ENCODE measurements at regions not wholly inside any gene's neighbourhood (a gene's known extent, or its start where the extent isn't known, plus 50 kb on each side); places are given as distances from the start of the nearest gene placed in this dataset.

DNA sequence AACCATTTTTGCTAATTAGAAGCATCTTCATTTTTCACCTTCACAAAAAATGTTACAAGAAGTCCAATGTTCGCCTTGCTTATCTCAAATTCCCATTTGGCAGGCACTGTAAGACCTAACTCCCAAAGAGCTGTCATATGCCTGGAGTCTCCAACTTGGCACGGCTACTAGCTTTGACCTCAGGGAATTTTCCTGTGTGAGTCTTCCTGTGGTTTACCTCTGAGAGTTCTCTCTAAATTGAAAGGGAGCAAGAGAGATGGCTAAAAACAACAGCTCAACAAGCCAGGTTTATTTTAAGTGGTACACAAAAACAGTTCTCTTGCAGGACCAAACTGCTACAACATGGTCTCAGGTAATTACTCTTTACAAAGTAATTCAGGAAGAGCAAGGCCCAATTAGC is 756.0 kb upstream of the ADGRL2 start:
- Histone ChIP-seq H3K4me1 (no peaks in the 10 kb centered on the region), H3K9me3 (no peaks in the 10 kb centered on the region), H3K4me3 (no peak overlapping the region), H3K36me3 (no peaks in the 10 kb centered on the region), H3K27me3 (no peaks in the 10 kb centered on the region), H3K27ac (no peak overlapping the region)
- 31 to 44% methylated on average over 2 of the region's 2 CpGs for WGBS, 2 donors
- no peak for DNase-seq
- no peak for TF ChIP-seq POLR2A (IDR thresholded peaks at IDR 0.05)
- TF ChIP-seq, protein P1, sequence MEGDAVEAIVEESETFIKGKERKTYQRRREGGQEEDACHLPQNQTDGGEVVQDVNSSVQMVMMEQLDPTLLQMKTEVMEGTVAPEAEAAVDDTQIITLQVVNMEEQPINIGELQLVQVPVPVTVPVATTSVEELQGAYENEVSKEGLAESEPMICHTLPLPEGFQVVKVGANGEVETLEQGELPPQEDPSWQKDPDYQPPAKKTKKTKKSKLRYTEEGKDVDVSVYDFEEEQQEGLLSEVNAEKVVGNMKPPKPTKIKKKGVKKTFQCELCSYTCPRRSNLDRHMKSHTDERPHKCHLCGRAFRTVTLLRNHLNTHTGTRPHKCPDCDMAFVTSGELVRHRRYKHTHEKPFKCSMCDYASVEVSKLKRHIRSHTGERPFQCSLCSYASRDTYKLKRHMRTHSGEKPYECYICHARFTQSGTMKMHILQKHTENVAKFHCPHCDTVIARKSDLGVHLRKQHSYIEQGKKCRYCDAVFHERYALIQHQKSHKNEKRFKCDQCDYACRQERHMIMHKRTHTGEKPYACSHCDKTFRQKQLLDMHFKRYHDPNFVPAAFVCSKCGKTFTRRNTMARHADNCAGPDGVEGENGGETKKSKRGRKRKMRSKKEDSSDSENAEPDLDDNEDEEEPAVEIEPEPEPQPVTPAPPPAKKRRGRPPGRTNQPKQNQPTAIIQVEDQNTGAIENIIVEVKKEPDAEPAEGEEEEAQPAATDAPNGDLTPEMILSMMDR (IDR thresholded peaks at IDR 0.05): no peak
- intact Hi-C loops (cut with DNase I): no loop called here

- Histone ChIP-seq H3K36me3 (no peaks in the 10 kb centered on the region), H3K9me3 (no peaks in the 10 kb centered on the region), H3K27me3 (no peaks in the 10 kb centered on the region), H3K4me1 (no peaks in the 10 kb centered on the region), H3K27ac (no peak overlapping the region), H3K4me3 (no peak overlapping the region)
- no peak for DNase-seq
- no peak for TF ChIP-seq POLR2A (IDR thresholded peaks at IDR 0.05)
- TF ChIP-seq, protein P1 (IDR thresholded peaks at IDR 0.05): no peak
- WGBS, 2 donors: 54 to 71% methylated on average over 1 of the region's 1 CpG
- intact Hi-C loops (cut with DNase I): no loop called here
These were observed 758.5 kb upstream of the ADGRL2 start for GRCh38 chr1:81042225-81042624.

DNA sequence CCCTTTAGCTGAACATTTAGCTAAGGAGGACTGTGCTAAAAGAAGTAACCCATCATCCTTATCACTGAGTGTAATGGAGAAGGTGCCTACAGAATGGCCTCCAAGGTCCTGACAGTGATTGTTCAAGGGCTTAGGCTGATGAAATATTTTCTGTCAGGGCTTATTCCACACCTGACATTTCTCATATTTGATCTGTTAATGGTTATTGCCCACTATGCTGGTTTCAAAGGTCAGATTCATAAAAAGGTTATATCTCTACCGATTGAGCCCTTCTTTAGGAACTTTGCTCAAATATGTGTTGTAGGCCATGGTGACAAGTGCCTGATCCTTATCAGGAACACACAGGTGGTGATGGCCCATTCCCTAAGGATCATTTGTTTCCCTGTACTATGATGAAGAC is 766.4 kb upstream of the ADGRL2 start:
- Histone ChIP-seq H3K36me3 (no peaks in the 10 kb centered on the region), H3K9me3 (no peaks in the 10 kb centered on the region), H3K4me1 (no peaks in the 10 kb centered on the region), H3K4me3 (no peak overlapping the region), H3K27me3 (no peaks in the 10 kb centered on the region), H3K27ac (no peak overlapping the region)
- TF ChIP-seq, protein P1 (IDR thresholded peaks at IDR 0.05): no peak
- TF ChIP-seq POLR2A (IDR thresholded peaks at IDR 0.05): no peak
- 33 to 78% methylated on average over 1 of the region's 1 CpG for WGBS, 2 donors
- intact Hi-C loops (cut with DNase I): no loop called here
- no peak for DNase-seq

- intact Hi-C loops (cut with DNase I): no loop called here
These were observed 767.7 kb upstream of the ADGRL2 start for GRCh38 chr1:81032973-81033425.

GRCh38 chr1:81032374-81032773 is 768.4 kb upstream of the ADGRL2 start:
- Histone ChIP-seq H3K4me1 (no peaks in the 10 kb centered on the region), H3K36me3 (no peaks in the 10 kb centered on the region), H3K9me3 (no peaks in the 10 kb centered on the region), H3K27ac (no peak overlapping the region), H3K4me3 (no peak overlapping the region), H3K27me3 (no peaks in the 10 kb centered on the region)
- DNase-seq: no peak
- TF ChIP-seq, protein P1 (IDR thresholded peaks at IDR 0.05): no peak
- TF ChIP-seq POLR2A (IDR thresholded peaks at IDR 0.05): no peak
- intact Hi-C loops (cut with DNase I): no loop called here
- 73 to 78% methylated on average over 5 to 7 of the region's 7 CpGs for WGBS, 2 donors

More at GRCh38 chr1:81032973-81033425, 767.7 kb upstream of the ADGRL2 start:
- no peaks in the 10 kb centered on the region for H3K4me1 ChIP-seq
- no peaks in the 10 kb centered on the region for H3K36me3 ChIP-seq
- WGBS, 2 donors: 87 to 94% methylated on average over 5 of the region's 5 CpGs
- no peaks in the 10 kb centered on the region for H3K27me3 ChIP-seq
- no peak overlapping the region for H3K27ac ChIP-seq
- no peak for DNase-seq
- H3K4me3 ChIP-seq: no peak overlapping the region
- H3K9me3 ChIP-seq: no peaks in the 10 kb centered on the region
- no peak for TF ChIP-seq POLR2A (IDR thresholded peaks at IDR 0.05)
- TF ChIP-seq, protein P1 (IDR thresholded peaks at IDR 0.05): no peak
